ENCODE measurements at regions not wholly inside any gene's neighbourhood (a gene's known extent, or its start where the extent isn't known, plus 50 kb on each side); places are given as distances from the start of the nearest gene placed in this dataset.
A peak's percentile ranks its signal among the peaks of the same experiment; 100 is the strongest.

DNA sequence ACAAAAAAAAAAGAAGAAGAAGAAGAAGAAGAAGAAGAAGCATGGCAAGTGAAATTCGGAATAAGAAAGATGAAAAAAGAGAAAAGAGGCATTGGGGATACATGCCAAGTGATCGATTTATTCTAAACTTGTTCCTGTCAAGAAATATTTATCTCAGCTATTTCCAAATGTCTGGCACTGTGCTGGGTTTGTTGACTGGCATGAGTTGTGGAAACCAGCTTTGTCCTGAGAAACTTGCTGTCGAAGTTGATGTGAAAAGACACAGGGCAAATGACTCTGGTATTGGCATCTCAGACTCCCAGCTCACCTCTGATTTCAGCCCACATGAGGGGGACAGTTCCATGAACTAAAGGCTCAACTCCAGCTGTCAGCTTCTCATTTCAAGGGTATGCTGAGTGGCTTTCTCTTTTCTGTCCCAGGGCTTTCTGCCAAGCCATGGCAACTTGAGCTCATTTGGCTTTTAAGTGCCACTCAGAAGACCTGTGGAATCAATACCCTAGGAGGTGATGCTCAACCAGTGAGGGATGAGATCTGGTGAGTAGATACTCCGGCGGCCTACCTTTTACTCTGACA is 253.3 kb upstream of the JAG1 start:
- TF ChIP-seq, protein P1, sequence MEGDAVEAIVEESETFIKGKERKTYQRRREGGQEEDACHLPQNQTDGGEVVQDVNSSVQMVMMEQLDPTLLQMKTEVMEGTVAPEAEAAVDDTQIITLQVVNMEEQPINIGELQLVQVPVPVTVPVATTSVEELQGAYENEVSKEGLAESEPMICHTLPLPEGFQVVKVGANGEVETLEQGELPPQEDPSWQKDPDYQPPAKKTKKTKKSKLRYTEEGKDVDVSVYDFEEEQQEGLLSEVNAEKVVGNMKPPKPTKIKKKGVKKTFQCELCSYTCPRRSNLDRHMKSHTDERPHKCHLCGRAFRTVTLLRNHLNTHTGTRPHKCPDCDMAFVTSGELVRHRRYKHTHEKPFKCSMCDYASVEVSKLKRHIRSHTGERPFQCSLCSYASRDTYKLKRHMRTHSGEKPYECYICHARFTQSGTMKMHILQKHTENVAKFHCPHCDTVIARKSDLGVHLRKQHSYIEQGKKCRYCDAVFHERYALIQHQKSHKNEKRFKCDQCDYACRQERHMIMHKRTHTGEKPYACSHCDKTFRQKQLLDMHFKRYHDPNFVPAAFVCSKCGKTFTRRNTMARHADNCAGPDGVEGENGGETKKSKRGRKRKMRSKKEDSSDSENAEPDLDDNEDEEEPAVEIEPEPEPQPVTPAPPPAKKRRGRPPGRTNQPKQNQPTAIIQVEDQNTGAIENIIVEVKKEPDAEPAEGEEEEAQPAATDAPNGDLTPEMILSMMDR (IDR thresholded peaks at IDR 0.05; ENCODE audit: insufficient read depth, low read length), result no peak
- H3K4me3 ChIP-seq (ENCODE audit: low read depth, low read length), result no peak overlapping the region
- DNase-seq (ENCODE audit: low read depth), result no peak

DNA sequence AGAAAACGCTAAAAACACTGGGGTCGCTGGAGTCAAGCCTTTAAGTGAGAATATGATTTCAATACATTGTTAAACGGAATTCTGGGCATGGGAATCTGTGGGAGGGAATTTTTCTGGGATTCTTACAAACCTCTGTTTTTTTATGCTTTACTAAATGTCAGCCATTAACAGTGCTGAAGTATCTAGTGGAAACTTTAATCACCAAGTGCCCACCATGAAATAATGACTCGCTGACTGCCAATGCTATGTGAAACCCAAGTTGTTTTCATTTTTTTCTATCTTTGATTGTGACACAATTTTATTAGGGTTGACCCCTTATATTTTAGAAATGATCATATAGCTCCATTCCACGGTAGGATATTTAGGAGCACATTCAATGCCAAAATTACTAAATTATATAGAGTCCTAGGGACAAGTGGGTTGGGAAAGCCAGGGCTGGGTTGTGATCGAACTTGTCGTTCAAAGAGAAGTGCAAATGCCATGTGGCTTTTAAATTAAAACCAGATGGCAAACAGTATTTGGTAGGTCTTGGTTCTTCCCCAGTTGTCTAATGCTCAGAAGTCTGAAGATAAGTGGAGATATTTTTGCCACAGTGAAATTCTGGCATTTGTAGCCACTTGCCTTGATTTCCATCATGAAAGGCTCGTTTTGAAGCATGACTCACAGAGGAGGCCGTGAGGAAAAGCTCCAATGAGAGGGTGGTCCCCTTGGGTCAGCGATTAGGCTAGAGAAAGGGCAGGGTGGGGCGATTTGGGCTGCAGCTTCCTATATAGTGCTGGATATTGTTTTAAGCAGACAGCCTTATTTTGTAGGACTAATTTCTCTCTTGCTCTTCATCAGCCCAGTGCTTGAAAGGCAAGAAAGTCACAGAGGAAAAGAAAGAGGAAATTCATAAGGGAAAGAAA is 254.4 kb upstream of the JAG1 start:
- H3K4me3 ChIP-seq (ENCODE audit: low read depth, low read length), result no peak overlapping the region
- peak; percentile 45 for DNase-seq (ENCODE audit: low read depth)
- TF ChIP-seq, protein P1 (IDR thresholded peaks at IDR 0.05; ENCODE audit: insufficient read depth, low read length), result no peak

DNA sequence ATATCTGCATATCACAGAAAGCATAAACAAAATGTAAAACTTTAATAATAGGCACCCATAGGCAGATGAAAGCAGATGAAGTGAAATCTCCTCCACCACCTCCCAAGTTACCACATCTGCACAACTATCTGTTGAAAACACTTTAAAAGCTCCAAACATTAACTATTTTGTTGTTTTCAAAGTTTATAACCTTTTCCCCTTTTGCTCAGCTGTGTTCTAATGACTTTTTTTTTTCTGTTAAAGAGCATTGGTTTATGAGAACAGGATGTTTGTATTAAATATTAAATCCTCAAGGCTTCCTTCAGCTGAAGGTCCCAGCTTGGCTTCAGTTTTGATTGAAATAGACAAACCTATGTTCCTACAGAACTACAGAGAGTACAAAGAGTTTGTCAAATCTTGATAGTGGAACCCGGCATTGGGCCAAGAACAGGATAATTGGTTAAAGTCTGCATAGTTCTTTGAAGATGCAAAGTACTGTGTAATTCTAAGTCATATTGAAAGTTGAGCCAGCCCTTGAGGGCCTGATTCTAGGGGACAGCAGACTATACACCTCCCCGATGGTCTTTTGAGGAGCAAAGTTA is 255.1 kb upstream of the JAG1 start:
- TF ChIP-seq, protein P1 (IDR thresholded peaks at IDR 0.05; ENCODE audit: insufficient read depth, low read length), result no peak
- H3K4me3 ChIP-seq (ENCODE audit: low read depth, low read length), result no peak overlapping the region
- peak; percentile 23 for DNase-seq (ENCODE audit: low read depth)

DNA sequence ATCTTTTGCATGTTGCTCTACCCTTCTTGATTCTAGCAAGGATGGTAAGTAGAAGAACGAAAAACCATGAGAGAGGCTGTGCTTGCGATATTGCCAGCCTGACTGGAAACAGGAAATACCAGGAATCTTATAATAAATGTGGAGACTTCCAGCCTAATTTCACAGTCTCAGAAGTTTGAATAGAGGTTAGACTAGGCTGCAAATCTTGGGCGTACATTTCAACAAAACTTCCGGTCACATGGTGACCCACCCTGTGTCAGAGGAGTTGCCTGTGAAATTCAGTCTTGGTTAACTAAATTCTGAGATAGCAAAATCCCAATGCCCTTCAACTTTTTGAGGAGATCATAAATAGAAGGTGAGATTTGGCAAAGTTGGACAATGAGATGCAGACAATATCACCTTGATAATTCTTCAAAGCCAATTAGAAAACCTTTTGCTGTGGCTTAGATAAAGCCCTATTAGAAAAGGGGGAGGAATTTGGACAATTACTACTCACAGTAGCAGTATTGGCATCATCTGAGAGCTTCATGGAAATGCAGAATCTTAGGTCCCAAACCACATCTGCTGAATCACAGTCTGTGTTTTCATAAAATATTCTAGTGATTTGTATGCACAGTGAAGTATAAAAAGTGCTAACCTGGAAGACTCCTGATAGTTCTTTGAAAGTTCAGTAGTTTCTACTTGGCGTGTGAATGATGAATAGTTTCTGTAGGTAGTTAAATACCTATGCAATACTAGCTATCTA is 262.0 kb upstream of the JAG1 start:
- TF ChIP-seq, protein P1 (IDR thresholded peaks at IDR 0.05; ENCODE audit: insufficient read depth, low read length), result no peak
- H3K4me3 ChIP-seq (ENCODE audit: low read depth, low read length), result no peak overlapping the region
- peak; percentile 30 for DNase-seq (ENCODE audit: low read depth)

DNA sequence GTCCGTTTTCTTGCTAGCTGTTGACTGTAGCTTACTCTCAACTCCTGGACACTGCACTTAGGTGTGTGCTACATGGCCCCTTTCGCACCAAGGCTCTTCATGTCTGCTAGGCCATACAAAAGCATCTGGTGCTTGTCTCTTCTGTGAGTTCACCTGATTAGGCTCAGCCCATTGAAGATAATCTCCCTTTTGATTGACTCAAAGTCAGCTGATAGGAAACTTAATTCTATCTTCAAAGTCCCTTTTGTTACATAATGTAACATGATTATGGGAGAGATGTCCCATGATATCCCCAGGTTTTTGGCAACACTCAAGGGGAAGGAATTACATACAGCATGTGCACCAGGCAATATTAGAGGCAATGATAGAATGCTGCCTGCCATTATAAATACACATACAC is 263.0 kb upstream of the JAG1 start:
- DNase-seq (ENCODE audit: low read depth), result no peak
- no peak overlapping the region for H3K4me3 ChIP-seq (ENCODE audit: low read depth, low read length)
- TF ChIP-seq, protein P1 (IDR thresholded peaks at IDR 0.05; ENCODE audit: insufficient read depth, low read length), result no peak

DNA sequence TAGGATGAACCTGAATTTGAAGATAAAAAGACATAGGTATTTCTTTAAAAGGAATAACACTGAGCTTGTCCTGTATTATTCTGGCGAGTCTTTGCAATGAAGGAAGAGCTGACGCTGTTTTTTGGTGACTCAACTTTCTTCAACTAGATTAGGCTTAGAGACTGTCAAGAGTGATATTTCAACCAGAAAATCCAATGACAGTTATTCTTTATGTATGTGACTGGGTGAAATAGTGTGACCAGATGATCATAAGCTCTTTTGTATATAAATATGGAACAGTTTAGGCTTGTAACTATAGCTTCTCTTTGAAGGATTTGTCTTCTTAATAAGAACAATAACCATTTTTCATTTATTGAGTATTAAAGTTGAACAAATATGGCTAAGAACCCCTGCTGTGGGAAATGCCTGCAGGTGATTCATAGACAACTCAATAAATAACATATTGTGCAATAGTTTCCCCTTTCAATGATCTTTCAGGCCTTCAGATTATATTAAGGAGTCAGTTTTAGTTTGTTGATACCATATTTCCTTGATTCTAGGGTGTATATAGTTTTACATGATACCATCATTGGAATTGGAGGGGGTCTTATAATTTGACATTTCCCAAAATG is 265.6 kb upstream of the JAG1 start:
- TF ChIP-seq, protein P1 (IDR thresholded peaks at IDR 0.05; ENCODE audit: insufficient read depth, low read length), result no peak
- no peak overlapping the region for H3K4me3 ChIP-seq (ENCODE audit: low read depth, low read length)
- peak; percentile 16 for DNase-seq (ENCODE audit: low read depth)

Measured in fibroblast of the aortic adventitia (primary cell).